H1 (cell line): ENCODE measurements at regions not wholly inside any gene's neighbourhood (a gene's known extent, or its start where the extent isn't known, plus 50 kb on each side); places are given as distances from the start of the nearest gene placed in this dataset.

Source experiments
- CTCF ChIA-PET: fragments of 300-600 bp; sonication (Branson Sonifier 250); formaldehyde crosslinking; loops from one replicate; lab custom pipeline; 2021; ENCODE audit not compliant: partially characterized antibody; lab: Charles Lee
- POLR2A ChIA-PET: fragments of 300-600 bp; sonication (Branson Sonifier 250); formaldehyde crosslinking; loops from one replicate; lab custom pipeline; 2021; ENCODE audit warnings: inconsistent platforms; ENCODE audit not compliant: partially characterized antibody; lab: Charles Lee
- DNase-seq, 2 experiments: peaks; one replicate each; pipeline versions ENCODE4 v3.0.0 to v3.0.0-alpha.2; 2010 to 2022; ENCODE audit warnings: low spot score in 2 of 2, low read depth in 1 of 2, mixed read lengths in 1 of 2
- FAIRE-seq: peaks from 2 replicates; lab custom pipeline; 2011; peaks lifted over from hg19 to GRCh38; lab: Jason Lieb, UNC
- H2AFZ ChIP-seq: 2 replicates; pipeline ENCODE4 v1.8.1; 2012; ENCODE audit warnings: low read length, inconsistent platforms
- H2AK5ac ChIP-seq: 2 replicates; pipeline ENCODE4 v1.6.1; 2013; ENCODE audit warnings: low read depth, low read length
- H2BK120ac ChIP-seq: replicated peaks from 2 replicates; pipeline ENCODE3; 2013; ENCODE audit warnings: low read depth, low read length, inconsistent platforms
- H2BK12ac ChIP-seq: 2 replicates; pipeline ENCODE4 v1.6.1; 2013; ENCODE audit warnings: low read depth, low read length
- H2BK15ac ChIP-seq: 2 replicates; pipeline ENCODE4 v1.6.1; 2013; ENCODE audit warnings: low read length
- H2BK20ac ChIP-seq: 2 replicates; pipeline ENCODE4 v1.6.1; 2013; ENCODE audit warnings: low read length
- H2BK5ac ChIP-seq: 2 replicates; pipeline ENCODE4 v1.6.1; 2013; ENCODE audit warnings: low read depth, low read length
- H3K14ac ChIP-seq: 2 replicates; pipeline ENCODE4 v1.6.1; 2013; ENCODE audit warnings: inconsistent platforms; ENCODE audit not compliant: insufficient read length
- H3K18ac ChIP-seq: 2 replicates; pipeline ENCODE4 v1.6.1; 2013; ENCODE audit warnings: low read length; ENCODE audit errors: extremely low read depth
- H3K23ac ChIP-seq: 2 replicates; pipeline ENCODE4 v1.6.1; 2013; ENCODE audit warnings: inconsistent platforms; ENCODE audit not compliant: insufficient read length
- H3K23me2 ChIP-seq: 2 replicates; pipeline ENCODE4 v1.6.1; 2013; ENCODE audit warnings: low read depth, low read length
- H3K27ac ChIP-seq: 2 replicates; pipeline ENCODE4 v1.6.1; 2011; ENCODE audit warnings: low read depth, low read length, inconsistent platforms
- H3K27me3 ChIP-seq, 4 experiments: replicated peaks in 1 of 4; 1 replicate in 1 of 4; 2 replicates in 3 of 4; pipeline versions ENCODE4 v1.6.1 to v1.8.1; 2011 to 2013; ENCODE audit warnings: low read length in 3 of 4, mild to moderate bottlenecking in 3 of 4, inconsistent platforms in 2 of 4, mixed read lengths in 2 of 4, moderate library complexity in 1 of 4; ENCODE audit not compliant: control insufficient read depth in 3 of 4, insufficient read depth in 3 of 4; ENCODE audit errors: extremely low read depth in 1 of 4
- H3K36me3 ChIP-seq, 4 experiments: 2 replicates each; pipeline versions ENCODE4 v1.6.1 to v1.8.1; 2011 to 2013; ENCODE audit warnings: mild to moderate bottlenecking in 4 of 4, low read length in 3 of 4, moderate library complexity in 2 of 4, control low read depth in 1 of 4, inconsistent platforms in 1 of 4; ENCODE audit not compliant: insufficient read depth in 4 of 4, control insufficient read depth in 2 of 4
- H3K4ac ChIP-seq: replicated peaks from 2 replicates; pipeline ENCODE3; 2013; ENCODE audit warnings: low read length, low read depth, mixed read lengths, inconsistent platforms; ENCODE audit not compliant: insufficient read length
- H3K4me1 ChIP-seq, 4 experiments: replicated peaks in 1 of 4; 1 replicate in 1 of 4; 2 replicates in 3 of 4; pipeline versions ENCODE4 v1.6.1 to v1.8.1; 2011 to 2013; ENCODE audit warnings: low read length in 3 of 4, inconsistent platforms in 2 of 4, mixed read lengths in 1 of 4; ENCODE audit not compliant: insufficient read depth in 4 of 4, control insufficient read depth in 3 of 4
- H3K4me2 ChIP-seq, 2 experiments: 2 replicates each; pipeline versions ENCODE4 v1.6.1 to v1.8.1; 2011 to 2013; ENCODE audit warnings: low read depth in 2 of 2, low read length in 2 of 2, control low read depth in 1 of 2, inconsistent platforms in 1 of 2, mild to moderate bottlenecking in 1 of 2; ENCODE audit not compliant: insufficient read depth in 1 of 2
- H3K4me3 ChIP-seq, 4 experiments: fragments of 200-600, 300-600 bp in 1 of 4; sonication (generic), shearing (Covaris generic), sonication (Bioruptor Twin) in 1 of 4; 2 replicates each; pipeline versions ENCODE4 v1.5.1 to v1.8.1; 2011 to 2016; ENCODE audit warnings: low read length in 4 of 4, low read depth in 3 of 4, control low read depth in 2 of 4, inconsistent platforms in 2 of 4, mild to moderate bottlenecking in 2 of 4, mixed read lengths in 1 of 4, moderate library complexity in 1 of 4; ENCODE audit not compliant: insufficient read depth in 2 of 4; ENCODE audit errors: extremely low read depth in 1 of 4
- H3K56ac ChIP-seq: replicated peaks from 2 replicates; pipeline ENCODE3; 2013; ENCODE audit warnings: low read depth, mild to moderate bottlenecking, mixed read lengths, low read length, inconsistent platforms; ENCODE audit not compliant: insufficient read length
- H3K79me1 ChIP-seq: 2 replicates; pipeline ENCODE4 v1.6.1; 2013; ENCODE audit warnings: low read depth, low read length, control low read depth
- H3K79me2 ChIP-seq, 2 experiments: 2 replicates each; pipeline versions ENCODE4 v1.6.1 to v1.8.1; 2012 to 2013; ENCODE audit warnings: low read length in 2 of 2, mild to moderate bottlenecking in 2 of 2, inconsistent platforms in 1 of 2; ENCODE audit not compliant: insufficient read depth in 2 of 2, control insufficient read depth in 1 of 2
- H3K9ac ChIP-seq, 4 experiments: replicated peaks in 1 of 4; 1 replicate in 1 of 4; 2 replicates in 3 of 4; pipeline versions ENCODE4 v1.6.1 to v1.8.1; 2011 to 2013; ENCODE audit warnings: low read depth in 3 of 4, low read length in 3 of 4, control low read depth in 2 of 4, mild to moderate bottlenecking in 2 of 4, moderate library complexity in 2 of 4, inconsistent platforms in 1 of 4; ENCODE audit errors: extremely low read depth in 1 of 4
- H3K9me3 ChIP-seq, 2 experiments: 2 replicates each; pipeline versions ENCODE4 v1.6.1 to v1.8.1; 2012 to 2013; ENCODE audit warnings: mild to moderate bottlenecking in 2 of 2, moderate library complexity in 2 of 2, control low read depth in 1 of 2, inconsistent platforms in 1 of 2, low read depth in 1 of 2, low read length in 1 of 2, mixed read lengths in 1 of 2; ENCODE audit not compliant: insufficient read depth in 2 of 2
- H4K20me1 ChIP-seq, 2 experiments: replicated peaks in 1 of 2; 2 replicates each; pipeline versions ENCODE3 to v1.8.1; 2011 to 2013; ENCODE audit warnings: inconsistent platforms in 2 of 2, low read length in 2 of 2, mild to moderate bottlenecking in 1 of 2; ENCODE audit not compliant: insufficient read depth in 2 of 2, control insufficient read depth in 1 of 2
- H4K5ac ChIP-seq: 2 replicates; pipeline ENCODE4 v1.6.1; 2013; ENCODE audit warnings: low read length, low read depth, mixed read lengths, inconsistent platforms; ENCODE audit not compliant: insufficient read length
- H4K8ac ChIP-seq: 2 replicates; pipeline ENCODE4 v1.8.0; 2013; ENCODE audit warnings: mild to moderate bottlenecking, moderate library complexity, low read length, inconsistent platforms; ENCODE audit not compliant: insufficient read depth; ENCODE audit errors: extremely low read depth
- H4K91ac ChIP-seq: replicated peaks from 2 replicates; pipeline ENCODE3; 2013; ENCODE audit warnings: low read length, mixed read lengths, inconsistent platforms; ENCODE audit not compliant: insufficient read length
- CBX5 ChIP-seq: fragments of 300-800, 300-1000 bp; sonication (generic); IDR thresholded peaks from 2 replicates; pipeline ENCODE4 v1.7.1; 2016; ENCODE audit warnings: antibody characterized with exemption, low read length, low read depth
- FOSL1 ChIP-seq: IDR thresholded peaks from 2 replicates; pipeline ENCODE4 v1.6.1; 2011; ENCODE audit warnings: mild to moderate bottlenecking, low read depth, low read length, moderate library complexity; ENCODE audit not compliant: insufficient read depth
- GTF2F1 ChIP-seq: IDR thresholded peaks from 2 replicates; pipeline ENCODE4 v1.6.1; 2012; ENCODE audit warnings: low read depth, low read length, improper control_type of control experiment, borderline replicate concordance
- JUND ChIP-seq: IDR thresholded peaks from 2 replicates; pipeline ENCODE4 v1.6.1; 2011; ENCODE audit warnings: mild to moderate bottlenecking, improper control_type of control experiment, low read length
- KDM1A ChIP-seq: fragments of 200-600, 300-600 bp; sonication (generic); IDR thresholded peaks from 2 replicates; pipeline ENCODE4 v1.7.1; 2016; ENCODE audit warnings: mild to moderate bottlenecking, low read length, borderline replicate concordance
- KDM5A ChIP-seq: fragments of 200-600 bp; IDR thresholded peaks from 2 replicates; pipeline ENCODE4 v1.7.1; 2012; ENCODE audit warnings: mild to moderate bottlenecking, low read length, inconsistent platforms, mixed read lengths
- RBBP5 ChIP-seq: IDR thresholded peaks from 2 replicates; pipeline ENCODE4 v1.7.1; 2012; ENCODE audit warnings: low read depth, mild to moderate bottlenecking, inconsistent platforms, low read length, moderate library complexity, borderline replicate concordance
- RXRA ChIP-seq: IDR thresholded peaks from 2 replicates; pipeline ENCODE4 v1.6.1; 2011; ENCODE audit warnings: low read depth, mild to moderate bottlenecking, low read length, moderate library complexity; ENCODE audit not compliant: insufficient read depth
- SIRT6 ChIP-seq: IDR thresholded peaks from one replicate; pipeline ENCODE4 v1.7.1; 2012; ENCODE audit warnings: low read length, inconsistent platforms
- SIX5 ChIP-seq: IDR thresholded peaks from 2 replicates; pipeline ENCODE4 v1.6.1; 2011; ENCODE audit warnings: mild to moderate bottlenecking, low read depth, low read length
- SRF ChIP-seq: IDR thresholded peaks from 2 replicates; pipeline ENCODE4 v1.6.1; 2011; ENCODE audit warnings: mild to moderate bottlenecking, low read depth, low read length, moderate library complexity
- TEAD4 ChIP-seq: IDR thresholded peaks from 2 replicates; pipeline ENCODE4 v1.6.1; 2012; ENCODE audit warnings: low read depth, low read length, inconsistent platforms, mixed read lengths
- WGBS, 2 experiments: shearing (Covaris generic) in 1 of 2; methylation state at CpG; one replicate each; pipeline versions ENCODE4 v1.1.6 to v1.1.7; 2013 to 2015; ENCODE audit warnings: low lambda C conversion rate in 2 of 2, mixed read lengths in 2 of 2, inconsistent platforms in 1 of 2, low coverage in 1 of 2, missing lambda C conversion rate in 1 of 2; ENCODE audit not compliant: insufficient replicate concordance in 2 of 2, insufficient coverage in 1 of 2, insufficient read length in 1 of 2; ENCODE audit errors: extremely low coverage in 1 of 2, missing lambda C conversion rate in 1 of 2; 5-methylcytosine and 5-hydroxymethylcytosine counted together
- TF ChIP-seq, protein P1 (sequence below): IDR thresholded peaks from 2 replicates; pipeline ENCODE4 v1.6.1; 2011; ENCODE audit warnings: low read length, improper control_type of control experiment

DNA sequence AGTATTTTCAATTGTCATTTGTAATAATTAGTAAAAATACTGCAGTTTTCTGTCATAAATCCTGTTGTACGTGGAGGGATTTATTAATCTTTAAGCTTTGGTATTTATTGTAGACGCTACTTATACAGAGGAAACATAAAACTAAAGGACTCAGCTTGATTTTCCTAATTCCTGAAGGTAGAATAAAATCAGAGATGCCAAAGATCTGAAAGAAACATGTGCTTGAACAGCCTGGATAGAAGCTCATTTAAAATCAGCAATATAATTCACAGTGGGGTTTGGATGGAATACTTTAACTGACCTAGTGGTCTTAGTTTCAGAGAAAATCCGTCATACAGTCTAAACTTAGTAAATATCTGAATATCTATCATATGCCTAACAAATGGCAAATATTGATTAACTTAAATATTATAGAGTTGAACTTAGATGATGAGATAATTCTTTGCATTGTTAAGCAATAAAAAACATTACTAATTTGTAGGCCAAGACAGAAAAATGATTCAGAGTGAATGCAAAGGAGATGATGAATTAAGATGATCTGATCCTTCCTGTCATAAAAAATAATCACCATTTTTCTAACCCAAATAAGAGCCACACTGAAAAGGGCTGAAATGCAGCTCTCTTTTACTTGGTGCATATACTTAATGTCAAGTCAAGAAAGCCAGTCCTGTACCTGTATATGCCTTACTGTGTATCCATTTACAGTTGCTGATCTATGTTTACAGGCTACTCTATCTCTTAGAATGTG lies 397.1 kb upstream of the DCN start:
- H3K56ac ChIP-seq: no peak overlapping the region
- H4K91ac ChIP-seq: no peak overlapping the region
- no peak overlapping the region for H3K9ac ChIP-seq
- H4K20me1 ChIP-seq: no peaks in the 10 kb centered on the region
- peaks cover 0 to 2% (median 0%) of the 10 kb centered on the region in 4 experiments; a peak in 2 of 7 replicates for H3K4me1 ChIP-seq
- no peak for DNase-seq
- no peaks in the 10 kb centered on the region for H3K79me2 ChIP-seq
- no peak overlapping the region for H2BK12ac ChIP-seq
- CTCF ChIA-PET: interaction anchor here (0.7 to 4.1 kb wide), 10 partner anchors 12 to 182 kb away, joined by 3 to 15 read pairs (median 4); no protein-coding TSS in a partner anchor
- no peak overlapping the region for H2BK120ac ChIP-seq
- H4K5ac ChIP-seq: no peak overlapping the region
- whole genome bisulfite sequencing, 2 experiments: 95% methylated on average over 3 of the region's 3 CpGs; no CpG with 5 or more reads in 1 of the 2 experiments
- no peaks in the 10 kb centered on the region for H3K27me3 ChIP-seq
- H2BK20ac ChIP-seq: no peak overlapping the region
- H3K23me2 ChIP-seq: no peaks in the 10 kb centered on the region
- no peaks in the 10 kb centered on the region for H3K36me3 ChIP-seq
- no peaks in the 10 kb centered on the region for H3K79me1 ChIP-seq
- no peak overlapping the region for H3K4ac ChIP-seq
- H3K18ac ChIP-seq: no peak overlapping the region
- no peaks in the 10 kb centered on the region for H3K9me3 ChIP-seq
- H2BK15ac ChIP-seq: no peak overlapping the region
- POLR2A ChIA-PET: no interaction called here
- H2AFZ ChIP-seq: no peak overlapping the region
- no peak overlapping the region for H3K4me2 ChIP-seq
- no peak overlapping the region for H4K8ac ChIP-seq
- FAIRE-seq: no peak
- no peak overlapping the region for H2AK5ac ChIP-seq
- H3K4me3 ChIP-seq: no peak overlapping the region
- H3K23ac ChIP-seq: no peak overlapping the region
- H3K14ac ChIP-seq: no peak overlapping the region
- no peak overlapping the region for H2BK5ac ChIP-seq
- no peak overlapping the region for H3K27ac ChIP-seq
- no peak for TF ChIP-seq SIRT6
- no peak for TF ChIP-seq KDM5A
- TF ChIP-seq GTF2F1: no peak
- no peak for TF ChIP-seq RBBP5
- TF ChIP-seq KDM1A: no peak
- no peak for TF ChIP-seq CBX5
- TF ChIP-seq, protein P1, sequence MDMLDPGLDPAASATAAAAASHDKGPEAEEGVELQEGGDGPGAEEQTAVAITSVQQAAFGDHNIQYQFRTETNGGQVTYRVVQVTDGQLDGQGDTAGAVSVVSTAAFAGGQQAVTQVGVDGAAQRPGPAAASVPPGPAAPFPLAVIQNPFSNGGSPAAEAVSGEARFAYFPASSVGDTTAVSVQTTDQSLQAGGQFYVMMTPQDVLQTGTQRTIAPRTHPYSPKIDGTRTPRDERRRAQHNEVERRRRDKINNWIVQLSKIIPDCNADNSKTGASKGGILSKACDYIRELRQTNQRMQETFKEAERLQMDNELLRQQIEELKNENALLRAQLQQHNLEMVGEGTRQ: no peak
- TF ChIP-seq SIX5: no peak
- no peak for TF ChIP-seq JUND
- no peak for TF ChIP-seq FOSL1
- no peak for TF ChIP-seq TEAD4
- TF ChIP-seq SRF: no peak
- no peak for TF ChIP-seq RXRA
